SK-N-SH (cell line): ENCODE measurements at regions not wholly inside any gene's neighbourhood (a gene's known extent, or its start where the extent isn't known, plus 50 kb on each side); places are given as distances from the start of the nearest gene placed in this dataset.

Experiments used
- CTCF ChIA-PET: fragments of 300-600, 350-600 bp; formaldehyde crosslinking; extraction: SDS; loops from one replicate; lab custom pipeline; 2021; lab: Yijun Ruan, JAX
- POLR2A ChIA-PET: fragments of 350-600 bp; sonication (Branson Sonifier 250); formaldehyde crosslinking; extraction: SDS; loops from one replicate; lab custom pipeline; 2020; ENCODE audit warnings: antibody characterized with exemption, inconsistent platforms; lab: Yijun Ruan, JAX
- DNase-seq: peaks from one replicate; pipeline ENCODE4 v3.0.0; 2012
- H2AFZ ChIP-seq: fragments of 200-600 bp; sonication (generic); 2 replicates; pipeline ENCODE4 v1.8.1; 2016; ENCODE audit warnings: antibody characterized with exemption, mild to moderate bottlenecking, low read depth
- H3F3A ChIP-seq: fragments of 200-600 bp; sonication (generic); replicated peaks from 2 replicates; pipeline ENCODE3; 2016; ENCODE audit warnings: antibody characterized with exemption, mild to moderate bottlenecking; ENCODE audit not compliant: insufficient read depth
- H3K27ac ChIP-seq, 2 experiments: fragments of 200-500 bp in 1 of 2; fragments of 200-600 bp in 1 of 2; sonication (Bioruptor generic) in 1 of 2; sonication (generic), shearing (Covaris generic) in 1 of 2; 2 replicates each; pipeline versions ENCODE4 v1.5.1 to v1.6.1; 2014 to 2016; ENCODE audit warnings: low read depth in 2 of 2, inconsistent platforms in 1 of 2, low read length in 1 of 2, mild to moderate bottlenecking in 1 of 2, mixed read lengths in 1 of 2
- H3K27me3 ChIP-seq: fragments of 200-600 bp; sonication (generic), shearing (Covaris generic); 2 replicates; pipeline ENCODE4 v1.6.1; 2016; ENCODE audit warnings: mixed run types; ENCODE audit not compliant: insufficient read depth
- H3K36me3 ChIP-seq, 2 experiments: fragments of 200-500 bp in 1 of 2; fragments of 200-600 bp in 1 of 2; sonication (Bioruptor generic) in 1 of 2; sonication (generic) in 1 of 2; replicated peaks in 1 of 2; 2 replicates each; pipeline versions ENCODE3 to v1.5.1; 2014 to 2016; ENCODE audit warnings: low read length in 1 of 2, mild to moderate bottlenecking in 1 of 2; ENCODE audit not compliant: insufficient read depth in 2 of 2, control insufficient read depth in 1 of 2
- H3K4me1 ChIP-seq, 2 experiments: fragments of 200-500 bp in 1 of 2; fragments of 200-600 bp in 1 of 2; sonication (Bioruptor generic) in 1 of 2; sonication (generic), shearing (Covaris generic) in 1 of 2; 2 replicates each; pipeline versions ENCODE4 v1.5.1 to v1.6.1; 2014 to 2016; ENCODE audit warnings: low read depth in 1 of 2, low read length in 1 of 2, mixed run types in 1 of 2; ENCODE audit not compliant: insufficient read depth in 2 of 2, control insufficient read depth in 1 of 2
- H3K4me2 ChIP-seq: fragments of 200-600 bp; sonication (generic), shearing (Covaris generic); 2 replicates; pipeline ENCODE4 v1.6.1; 2017; ENCODE audit warnings: mixed run types
- H3K4me3 ChIP-seq, 2 experiments: fragments of 200-500 bp in 1 of 2; fragments of 200-600 bp in 1 of 2; sonication (Bioruptor generic) in 1 of 2; sonication (generic), shearing (Covaris generic) in 1 of 2; 2 replicates each; pipeline versions ENCODE4 v1.5.1 to v1.8.1; 2014 to 2016; ENCODE audit warnings: low read depth in 2 of 2, inconsistent platforms in 1 of 2, low read length in 1 of 2, mild to moderate bottlenecking in 1 of 2, mixed read lengths in 1 of 2, moderate library complexity in 1 of 2
- H3K79me2 ChIP-seq: fragments of 200-600 bp; sonication (generic); 2 replicates; pipeline ENCODE4 v1.8.1; 2017; ENCODE audit warnings: mild to moderate bottlenecking; ENCODE audit not compliant: insufficient read depth
- H3K9ac ChIP-seq: fragments of 200-600 bp; sonication (generic); 2 replicates; pipeline ENCODE4 v1.6.1; 2017; ENCODE audit warnings: mixed run types
- H3K9me2 ChIP-seq: fragments of 200-600 bp; sonication (generic); 2 replicates; pipeline ENCODE4 v1.6.1; 2017; ENCODE audit warnings: mixed run types
- H3K9me3 ChIP-seq: fragments of 200-600 bp; sonication (generic); 2 replicates; pipeline ENCODE4 v1.6.1; 2017; ENCODE audit warnings: mixed run types, mild to moderate bottlenecking, moderate library complexity
- H4K20me1 ChIP-seq: fragments of 200-600 bp; sonication (generic); 2 replicates; pipeline ENCODE4 v1.6.1; 2017; ENCODE audit warnings: mild to moderate bottlenecking, mixed run types; ENCODE audit not compliant: insufficient read depth
- CHD2 ChIP-seq: fragments of 150-350 bp; IDR thresholded peaks from 2 replicates; pipeline ENCODE4 v1.6.1; 2018; ENCODE audit warnings: low read length; ENCODE audit not compliant: partially characterized antibody
- EZH2phosphoT487 ChIP-seq: fragments of 200-600 bp; sonication (generic); IDR thresholded peaks from 2 replicates; pipeline ENCODE4 v1.6.1; 2017; ENCODE audit warnings: low read depth, mixed run types, mild to moderate bottlenecking, antibody characterized with exemption, moderate library complexity, borderline replicate concordance
- FOSL2 ChIP-seq: IDR thresholded peaks from 2 replicates; pipeline ENCODE4 v1.4.0; 2012; ENCODE audit warnings: low read depth, mild to moderate bottlenecking, moderate library complexity, borderline replicate concordance
- IRF3 ChIP-seq: fragments of 150-350 bp; IDR thresholded peaks from 2 replicates; pipeline ENCODE4 v1.6.1; 2016; ENCODE audit warnings: mild to moderate bottlenecking, low read depth, low read length
- MAX ChIP-seq: IDR thresholded peaks from 2 replicates; pipeline ENCODE4 v1.4.0; 2012; ENCODE audit warnings: low read depth
- NFIC ChIP-seq: IDR thresholded peaks from 2 replicates; pipeline ENCODE4 v1.4.0; 2012; ENCODE audit warnings: borderline replicate concordance
- PBX3 ChIP-seq: IDR thresholded peaks from 2 replicates; pipeline ENCODE4; 2012
- POLR2AphosphoS5 ChIP-seq: IDR thresholded peaks from 2 replicates; pipeline ENCODE4 v1.6.1; 2012; ENCODE audit warnings: low read depth, low read length
- RAD21 ChIP-seq: IDR thresholded peaks from 2 replicates; pipeline ENCODE4 v1.6.1; 2012; ENCODE audit warnings: mild to moderate bottlenecking, low read length
- REST ChIP-seq: IDR thresholded peaks from 2 replicates; pipeline ENCODE4 v1.6.1; 2012; ENCODE audit warnings: mild to moderate bottlenecking, low read depth, low read length, moderate library complexity
- SIN3A ChIP-seq: IDR thresholded peaks from 2 replicates; pipeline ENCODE4 v1.6.1; 2012; ENCODE audit warnings: low read depth, mild to moderate bottlenecking, low read length, moderate library complexity, borderline replicate concordance
- SMC3 ChIP-seq: IDR thresholded peaks from 2 replicates; pipeline ENCODE4 v1.6.1; 2012; ENCODE audit warnings: low read depth, low read length, improper control_type of control experiment
- TAF1 ChIP-seq: IDR thresholded peaks from 2 replicates; pipeline ENCODE4 v1.6.1; 2012; ENCODE audit warnings: low read depth, mild to moderate bottlenecking, low read length, moderate library complexity, borderline replicate concordance
- USF2 ChIP-seq: fragments of 150-350 bp; IDR thresholded peaks from 2 replicates; pipeline ENCODE4 v1.6.1; 2017; ENCODE audit warnings: antibody characterized with exemption, low read length, low read depth, borderline replicate concordance
- ZBTB33 ChIP-seq: IDR thresholded peaks from 2 replicates; pipeline ENCODE4 v1.4.0; 2012; ENCODE audit warnings: low read depth, borderline replicate concordance
- WGBS: methylation state at CpG from one replicate; pipeline ENCODE4 v1.1.6; 2017; ENCODE audit warnings: low lambda C conversion rate; 5-methylcytosine and 5-hydroxymethylcytosine counted together

- H3K4me2 ChIP-seq, result no peak overlapping the region
- H3K9me3 ChIP-seq, result no peaks in the 10 kb centered on the region
- 17% methylated on average over 3 of the region's 3 CpGs for WGBS
- H3K4me1 ChIP-seq, result no peaks in the 10 kb centered on the region
- no peak overlapping the region for H3K9ac ChIP-seq
- no peaks in the 10 kb centered on the region for H3K9me2 ChIP-seq
- no peak overlapping the region for H3K27ac ChIP-seq
- TF ChIP-seq REST, result no peak
- no peak for TF ChIP-seq RAD21
- TF ChIP-seq EZH2phosphoT487, result no peak
- no peak for TF ChIP-seq TAF1
- no peak for TF ChIP-seq IRF3
- TF ChIP-seq CHD2, result no peak
- TF ChIP-seq SMC3, result no peak
- TF ChIP-seq USF2, result no peak
- no peak for TF ChIP-seq MAX
- TF ChIP-seq NFIC, result no peak
- TF ChIP-seq ZBTB33, result no peak
- no peak for TF ChIP-seq POLR2AphosphoS5
- TF ChIP-seq PBX3, result no peak
- no peak for TF ChIP-seq SIN3A
- TF ChIP-seq FOSL2, result no peak
- no peak overlapping the region for H2AFZ ChIP-seq
- no peaks in the 10 kb centered on the region for H4K20me1 ChIP-seq
- DNase-seq, result no peak
- ChIA-PET CTCF (no interaction called here), POLR2A (no interaction called here)
- H3K36me3 ChIP-seq, result no peaks in the 10 kb centered on the region
- no peaks in the 10 kb centered on the region for H3F3A ChIP-seq
- no peaks in the 10 kb centered on the region for H3K27me3 ChIP-seq
- H3K79me2 ChIP-seq, result no peaks in the 10 kb centered on the region
- no peak overlapping the region for H3K4me3 ChIP-seq
These were observed 246.3 kb downstream of the LRRC70 start for GRCh38 chr5:62824936-62825335.
